ENCODE measurements at regions not wholly inside any gene's neighbourhood (a gene's known extent, or its start where the extent isn't known, plus 50 kb on each side); places are given as distances from the start of the nearest gene placed in this dataset.

GRCh38 chr20:60794674-60795073 is 457.4 kb upstream of the CDH4 start:
- TF ChIP-seq POLR2AphosphoS5 (IDR thresholded peaks at IDR 0.05) (no peak), EP300 (IDR thresholded peaks at IDR 0.05) (no peak)

Measured in stomach (tissue), 4 donors.